Activated T-helper 17 cell treated with anti-CD3 and anti-CD28 coated beads, Interleukin-2, amount 50 U/mL, for 72 hours (primary cell): ENCODE measurements at regions not wholly inside any gene's neighbourhood (a gene's known extent, or its start where the extent isn't known, plus 50 kb on each side); places are given as distances from the start of the nearest gene placed in this dataset.
"Not testable (repeated sequence)": the region's sequence is repeated elsewhere in the genome, so short reads cannot be mapped to it uniquely, and the experiment has no call there.

Source experiments
- ATAC-seq: fragments of 150-1000 bp; cut with Tn5 transposase; replicated peaks from 2 replicates; pipeline ENCODE4 v1.10.0; 2021; ENCODE audit warnings: mild to moderate bottlenecking, moderate library complexity
- H3K27ac Mint-ChIP-seq: one replicate; pipeline ENCODE4 v1.8.0; 2022; ENCODE audit warnings: mixed read lengths
- H3K27me3 Mint-ChIP-seq: one replicate; pipeline ENCODE4 v1.8.0; 2022; ENCODE audit warnings: mixed read lengths
- H3K36me3 Mint-ChIP-seq: one replicate; pipeline ENCODE4 v1.8.0; 2022; ENCODE audit warnings: low read depth, mild to moderate bottlenecking, mixed read lengths
- H3K4me1 Mint-ChIP-seq: one replicate; pipeline ENCODE4 v1.8.0; 2022; ENCODE audit warnings: mixed read lengths
- H3K4me3 Mint-ChIP-seq: one replicate; pipeline ENCODE4 v1.8.0; 2022; ENCODE audit warnings: mild to moderate bottlenecking, mixed read lengths
- H3K9me3 Mint-ChIP-seq: one replicate; pipeline ENCODE4 v1.8.0; 2022; ENCODE audit warnings: mixed read lengths

DNA sequence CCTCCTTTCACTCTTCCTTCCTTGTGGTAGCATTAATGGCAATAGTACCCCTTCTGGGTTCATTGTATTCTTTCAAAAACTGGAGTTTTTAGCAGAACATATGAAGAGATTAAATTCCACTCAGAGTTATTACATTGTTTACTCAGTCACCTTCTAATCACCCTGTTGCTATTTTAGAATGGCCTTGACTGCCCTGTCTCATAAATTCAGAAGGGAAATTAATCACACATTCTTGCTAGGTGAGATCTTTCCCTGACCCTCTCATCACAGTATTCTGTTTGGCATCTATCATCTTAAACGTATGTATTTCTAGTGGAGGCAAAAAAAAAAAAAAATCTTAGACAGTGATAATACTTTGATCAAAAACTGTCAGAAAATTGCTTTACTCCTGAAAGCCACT, 760.4 kb downstream of the ADCYAP1 start:
- no peak overlapping the region for H3K27ac Mint-ChIP-seq
- no peaks in the 10 kb centered on the region for H3K36me3 Mint-ChIP-seq
- H3K4me3 Mint-ChIP-seq: no peak overlapping the region
- no peak for ATAC-seq
- H3K9me3 Mint-ChIP-seq: peaks cover 4% of the 10 kb centered on the region
- H3K27me3 Mint-ChIP-seq: no peaks in the 10 kb centered on the region
- H3K4me1 Mint-ChIP-seq: no peaks in the 10 kb centered on the region

DNA sequence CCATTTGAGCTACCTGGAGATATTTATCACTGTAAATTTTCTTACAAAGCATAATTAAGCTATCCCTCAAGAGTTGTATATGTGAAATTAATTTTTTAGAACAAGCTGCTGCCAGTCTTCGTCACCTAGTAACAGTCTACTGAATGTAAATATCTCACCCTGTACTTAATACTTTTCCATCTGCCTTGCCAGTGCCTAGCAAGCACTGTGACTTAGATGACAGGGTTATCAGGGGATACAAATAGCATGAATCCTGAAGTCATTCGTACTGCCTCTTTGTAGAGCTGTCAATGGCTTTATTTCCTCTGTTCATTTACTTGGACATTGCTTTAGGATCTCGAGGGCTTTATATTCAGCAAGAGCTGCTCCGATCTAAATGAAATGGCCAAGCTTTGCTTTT, 763.6 kb downstream of the ADCYAP1 start:
- Mint-ChIP-seq H3K36me3 (no peaks in the 10 kb centered on the region), H3K4me1 (no peaks in the 10 kb centered on the region), H3K9me3 (peaks cover 4% of the 10 kb centered on the region), H3K4me3 (no peak overlapping the region), H3K27ac (no peak overlapping the region), H3K27me3 (no peaks in the 10 kb centered on the region)
- ATAC-seq: no peak

DNA sequence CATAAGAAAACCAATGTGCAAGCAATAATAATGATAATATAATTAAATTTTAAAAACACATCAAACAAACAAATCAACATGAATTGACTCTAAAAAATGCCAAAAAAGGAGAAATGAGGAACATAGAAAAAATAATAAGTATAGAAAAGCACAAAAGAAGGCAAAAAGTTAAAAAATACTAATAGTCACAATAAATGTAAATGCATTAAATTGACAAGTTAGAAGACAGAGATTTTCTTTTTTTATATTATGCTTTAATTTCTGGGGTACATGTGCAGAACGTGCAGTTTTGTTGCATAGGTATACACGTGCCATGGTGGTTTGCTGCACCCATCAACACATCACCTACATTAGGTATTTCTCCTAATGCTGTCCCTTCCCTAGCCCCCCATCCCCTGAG, 767.0 kb downstream of the ADCYAP1 start:
- not testable (repeated sequence) for H3K4me1 Mint-ChIP-seq, H3K36me3 Mint-ChIP-seq, H3K9me3 Mint-ChIP-seq, H3K27me3 Mint-ChIP-seq, ATAC-seq, H3K4me3 Mint-ChIP-seq, H3K27ac Mint-ChIP-seq

DNA sequence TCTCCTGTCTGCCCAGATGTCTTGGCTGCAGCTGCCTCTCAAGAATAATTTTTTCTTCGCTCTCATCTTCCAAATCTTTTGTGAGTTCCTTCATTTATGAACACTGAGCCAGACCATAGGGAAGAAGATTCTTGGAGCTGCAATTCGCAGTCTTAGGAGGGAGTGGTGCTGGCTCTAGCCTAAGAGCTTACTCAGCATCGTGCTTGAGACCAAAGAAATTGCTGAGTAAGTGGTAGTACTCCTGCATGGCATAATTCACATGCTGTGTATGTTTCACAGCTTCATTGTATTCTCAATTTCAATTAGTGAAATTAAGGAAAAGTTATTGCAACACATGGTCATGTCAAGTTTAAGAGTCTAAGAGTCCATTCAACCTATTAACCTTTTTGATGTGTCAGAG, 771.7 kb downstream of the ADCYAP1 start:
- H3K9me3 Mint-ChIP-seq: peaks cover 3% of the 10 kb centered on the region
- no peaks in the 10 kb centered on the region for H3K4me1 Mint-ChIP-seq
- H3K27me3 Mint-ChIP-seq: no peaks in the 10 kb centered on the region
- H3K4me3 Mint-ChIP-seq: no peak overlapping the region
- no peak for ATAC-seq
- no peak overlapping the region for H3K27ac Mint-ChIP-seq
- H3K36me3 Mint-ChIP-seq: no peaks in the 10 kb centered on the region

DNA sequence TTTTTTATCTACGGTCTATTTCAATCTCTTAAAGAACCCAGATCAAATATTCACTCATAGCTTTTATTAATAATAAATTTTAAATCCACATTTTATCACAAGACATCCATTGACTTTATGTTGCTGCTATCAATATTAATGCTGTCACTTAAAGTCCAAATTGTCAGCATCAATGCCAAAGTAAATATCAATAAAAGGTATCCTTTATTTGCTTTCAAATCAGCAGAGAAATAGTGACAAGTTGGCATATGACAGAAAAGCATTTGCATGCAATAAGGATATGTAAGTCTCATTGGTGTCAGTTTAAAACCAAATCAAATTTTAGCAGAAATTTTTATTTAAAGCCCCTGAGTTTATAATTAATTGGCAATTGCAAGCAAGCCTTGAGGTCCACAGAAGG, 775.4 kb downstream of the ADCYAP1 start:
- H3K9me3 Mint-ChIP-seq: peaks cover 7% of the 10 kb centered on the region
- no peaks in the 10 kb centered on the region for H3K4me1 Mint-ChIP-seq
- H3K27ac Mint-ChIP-seq: no peak overlapping the region
- H3K36me3 Mint-ChIP-seq: no peaks in the 10 kb centered on the region
- H3K27me3 Mint-ChIP-seq: no peaks in the 10 kb centered on the region
- no peak overlapping the region for H3K4me3 Mint-ChIP-seq
- no peak for ATAC-seq

DNA sequence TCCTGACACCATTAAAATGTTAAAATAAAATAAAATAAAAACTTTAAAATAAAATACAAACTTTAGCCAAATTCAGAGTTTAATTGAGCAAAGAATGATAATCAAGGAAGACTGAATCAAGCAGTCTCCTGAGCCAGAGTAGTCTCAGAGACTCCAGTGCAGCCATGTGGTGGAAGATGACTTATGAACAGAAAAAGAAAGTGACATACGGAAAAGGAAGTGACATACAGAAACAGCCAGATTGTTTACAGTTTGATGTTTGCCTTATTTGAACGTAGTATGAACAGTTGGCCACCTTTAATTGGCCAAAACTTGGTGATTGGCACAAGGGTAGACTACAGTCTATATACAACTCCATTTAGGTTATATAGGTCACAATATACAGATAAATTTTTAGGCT, 787.2 kb downstream of the ADCYAP1 start:
- no peaks in the 10 kb centered on the region for H3K9me3 Mint-ChIP-seq
- no peak for ATAC-seq

DNA sequence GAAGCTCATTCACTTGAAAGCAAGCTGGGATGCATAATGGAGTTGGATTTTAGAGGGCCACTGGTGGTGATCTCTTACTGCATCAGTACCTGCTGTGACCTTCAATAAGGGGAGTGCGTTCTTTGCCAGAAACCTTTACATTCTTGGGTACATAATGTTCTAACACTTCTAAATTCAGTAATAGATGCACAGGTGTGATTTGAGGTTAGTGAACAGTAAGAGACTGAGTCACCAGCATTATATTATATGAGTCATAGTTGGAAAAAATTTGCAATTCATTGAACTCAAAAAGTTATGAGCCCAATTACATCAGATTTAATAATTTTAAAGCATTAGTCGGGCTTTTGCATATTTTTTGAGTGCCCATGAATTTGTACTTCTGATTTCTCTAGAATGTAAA, 803.3 kb downstream of the ADCYAP1 start:
- no peak for ATAC-seq
- Mint-ChIP-seq H3K9me3 (no peaks in the 10 kb centered on the region), H3K4me3 (no peak overlapping the region), H3K4me1 (no peaks in the 10 kb centered on the region), H3K36me3 (no peaks in the 10 kb centered on the region), H3K27ac (no peak overlapping the region), H3K27me3 (no peaks in the 10 kb centered on the region)

More for the DNA sequence above, 787.2 kb downstream of the ADCYAP1 start:
- H3K4me3 Mint-ChIP-seq: no peak overlapping the region
- H3K36me3 Mint-ChIP-seq: no peaks in the 10 kb centered on the region
- no peaks in the 10 kb centered on the region for H3K4me1 Mint-ChIP-seq
- H3K27ac Mint-ChIP-seq: no peak overlapping the region
- no peaks in the 10 kb centered on the region for H3K27me3 Mint-ChIP-seq

DNA sequence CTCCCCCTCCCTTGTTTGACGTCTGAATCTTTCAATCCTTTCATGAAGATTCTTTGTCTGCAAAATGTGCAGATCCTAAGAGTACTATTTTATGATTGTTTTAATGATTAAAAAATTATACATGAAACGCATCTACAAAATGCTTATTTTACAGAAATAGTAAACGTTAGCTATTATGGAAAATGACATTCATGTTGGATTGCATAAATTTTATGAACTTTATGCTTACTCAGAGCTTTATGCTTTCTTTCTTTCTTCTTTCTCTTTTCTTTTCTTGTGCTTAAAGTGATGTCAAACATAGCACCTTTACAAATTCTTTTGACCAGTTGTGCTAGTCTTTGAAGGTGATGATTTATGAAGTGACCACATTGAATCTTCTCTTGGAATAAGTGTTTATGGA, 805.4 kb downstream of the ADCYAP1 start:
- H3K9me3 Mint-ChIP-seq: no peaks in the 10 kb centered on the region
- no peaks in the 10 kb centered on the region for H3K27me3 Mint-ChIP-seq
- H3K36me3 Mint-ChIP-seq: no peaks in the 10 kb centered on the region
- no peaks in the 10 kb centered on the region for H3K4me1 Mint-ChIP-seq
- ATAC-seq: no peak
- no peak overlapping the region for H3K4me3 Mint-ChIP-seq
- H3K27ac Mint-ChIP-seq: no peak overlapping the region

DNA sequence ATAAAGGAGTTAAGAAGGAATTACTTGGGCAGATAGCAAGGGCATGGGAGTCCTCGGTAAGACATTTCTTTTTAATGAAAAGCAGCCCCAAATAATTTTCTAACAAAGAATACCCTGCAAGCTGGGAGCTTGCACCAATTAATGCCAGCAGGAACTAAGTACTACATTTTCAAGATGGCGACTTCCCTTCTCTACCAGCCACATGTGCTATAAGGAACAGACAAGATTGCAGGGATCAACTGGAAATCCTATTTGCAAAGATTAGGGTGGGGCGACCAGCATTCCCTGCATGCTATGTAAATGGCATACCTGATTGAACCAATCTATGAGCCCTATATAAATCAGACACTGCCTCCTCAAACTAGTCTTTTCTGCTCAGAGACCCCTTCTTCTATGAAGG, 827.5 kb downstream of the ADCYAP1 start:
- no peaks in the 10 kb centered on the region for H3K36me3 Mint-ChIP-seq
- no peak for ATAC-seq
- H3K4me3 Mint-ChIP-seq: no peak overlapping the region
- no peaks in the 10 kb centered on the region for H3K27me3 Mint-ChIP-seq
- peaks cover 3% of the 10 kb centered on the region for H3K9me3 Mint-ChIP-seq
- no peaks in the 10 kb centered on the region for H3K4me1 Mint-ChIP-seq
- no peak overlapping the region for H3K27ac Mint-ChIP-seq

DNA sequence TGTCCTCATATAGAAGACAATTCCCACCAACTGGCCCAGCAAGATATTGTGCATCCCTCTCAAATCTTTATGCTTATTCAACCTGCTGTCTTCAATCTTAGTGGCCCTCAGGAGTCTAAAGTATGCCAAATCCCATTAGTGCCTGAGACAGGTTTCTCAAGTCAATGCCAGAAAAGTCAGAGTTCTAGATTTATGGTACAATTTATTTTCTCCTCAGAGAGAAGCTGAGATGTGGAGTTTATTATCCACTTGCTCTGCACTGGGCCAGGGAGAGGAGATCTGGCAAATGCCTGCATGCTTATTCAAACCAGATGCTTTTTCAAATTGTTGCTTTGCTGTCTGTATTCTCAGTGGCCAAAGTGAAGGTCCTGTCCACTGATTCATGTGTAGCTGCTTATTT, 825.2 kb downstream of the METTL4 start:
- Mint-ChIP-seq H3K4me3 (no peak overlapping the region), H3K27me3 (peaks cover 5% of the 10 kb centered on the region), H3K9me3 (no peaks in the 10 kb centered on the region), H3K27ac (no peak overlapping the region), H3K4me1 (no peaks in the 10 kb centered on the region), H3K36me3 (no peaks in the 10 kb centered on the region)
- no peak for ATAC-seq

DNA sequence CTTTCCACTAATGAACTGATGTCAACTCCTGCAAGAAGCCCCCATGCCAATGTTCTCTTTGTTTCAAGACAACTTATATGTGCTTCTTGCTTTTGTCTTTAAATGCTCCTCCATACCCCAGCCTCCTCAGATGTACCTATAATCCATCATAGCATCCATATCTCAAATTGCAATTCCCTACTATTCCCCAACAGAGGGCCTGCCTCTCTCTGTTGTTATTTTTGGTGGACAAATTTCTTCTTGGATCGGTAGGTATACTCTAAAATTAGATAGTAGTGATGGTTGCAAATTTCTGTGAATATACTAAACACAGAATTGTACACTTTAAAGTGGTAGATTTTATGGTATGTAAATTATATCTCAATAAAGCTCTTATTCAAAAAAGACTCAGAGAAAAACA, 820.1 kb downstream of the METTL4 start:
- no peaks in the 10 kb centered on the region for H3K4me1 Mint-ChIP-seq
- H3K27me3 Mint-ChIP-seq: peaks cover 5% of the 10 kb centered on the region
- no peak overlapping the region for H3K27ac Mint-ChIP-seq
- no peak overlapping the region for H3K4me3 Mint-ChIP-seq
- H3K9me3 Mint-ChIP-seq: peaks cover 5% of the 10 kb centered on the region
- no peaks in the 10 kb centered on the region for H3K36me3 Mint-ChIP-seq
- no peak for ATAC-seq

DNA sequence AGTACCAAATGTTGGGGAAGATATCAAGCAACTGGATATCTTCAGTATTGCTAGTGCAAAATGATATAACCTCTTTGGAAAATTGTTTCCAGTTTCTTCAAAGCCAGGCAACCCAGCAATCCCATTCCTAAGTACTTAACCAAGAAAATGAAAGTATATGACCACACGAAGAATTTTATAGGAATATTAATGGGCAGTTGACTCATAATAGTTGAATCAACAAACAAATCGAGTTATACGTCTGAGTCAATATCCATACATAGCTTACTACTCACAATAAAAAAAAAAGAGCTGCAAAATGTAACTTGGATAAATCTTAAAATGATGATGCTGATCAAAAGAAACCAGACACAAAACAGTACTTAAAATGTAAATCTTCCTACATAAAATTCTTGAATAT, 810.4 kb downstream of the METTL4 start:
- Mint-ChIP-seq H3K4me3 (no peak overlapping the region), H3K4me1 (no peaks in the 10 kb centered on the region), H3K27ac (no peak overlapping the region), H3K36me3 (no peaks in the 10 kb centered on the region), H3K27me3 (no peaks in the 10 kb centered on the region), H3K9me3 (peaks cover 2% of the 10 kb centered on the region)
- ATAC-seq: no peak

DNA sequence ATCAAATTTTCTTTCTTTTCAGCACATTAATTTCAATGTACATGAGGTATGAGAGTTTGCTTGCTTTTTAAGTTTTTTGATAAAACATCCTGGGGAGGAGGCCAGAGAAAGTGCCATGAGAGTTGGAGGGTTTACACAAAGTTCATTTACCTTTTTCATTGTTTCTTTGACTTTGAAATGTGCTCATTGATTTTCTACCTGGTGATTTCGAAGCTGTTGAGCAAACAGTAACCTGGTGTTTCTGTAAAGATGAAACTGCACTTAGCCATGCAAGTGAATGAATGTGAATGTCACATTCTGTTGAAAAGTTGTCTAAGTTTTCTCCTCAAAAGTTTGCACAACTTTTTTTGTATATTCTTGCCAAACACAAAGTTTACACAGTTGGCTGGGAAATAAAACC, 797.0 kb downstream of the METTL4 start:
- no peaks in the 10 kb centered on the region for H3K4me1 Mint-ChIP-seq
- no peaks in the 10 kb centered on the region for H3K27me3 Mint-ChIP-seq
- no peak overlapping the region for H3K4me3 Mint-ChIP-seq
- no peak for ATAC-seq
- no peak overlapping the region for H3K27ac Mint-ChIP-seq
- H3K36me3 Mint-ChIP-seq: no peaks in the 10 kb centered on the region
- no peaks in the 10 kb centered on the region for H3K9me3 Mint-ChIP-seq

DNA sequence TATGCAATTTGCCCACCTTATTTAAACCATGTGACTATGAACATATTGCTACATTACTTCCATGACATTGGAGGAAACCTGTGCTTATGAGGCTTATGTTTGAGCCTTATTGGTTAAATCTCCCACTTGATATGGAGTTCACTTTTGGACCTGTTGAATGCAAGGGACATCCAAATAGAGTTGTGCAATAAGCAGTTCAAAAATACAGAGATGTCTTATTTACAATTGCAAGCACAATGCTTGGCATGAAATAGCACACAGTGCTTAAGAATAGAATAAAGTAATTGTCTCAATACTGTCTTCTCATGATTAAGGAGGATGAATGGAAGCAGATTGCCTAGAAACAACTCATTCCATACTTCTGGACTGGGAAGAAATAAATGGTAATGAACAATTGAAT, 793.5 kb downstream of the METTL4 start:
- Mint-ChIP-seq H3K36me3 (no peaks in the 10 kb centered on the region), H3K4me3 (no peak overlapping the region), H3K9me3 (no peaks in the 10 kb centered on the region), H3K27ac (no peak overlapping the region), H3K27me3 (no peaks in the 10 kb centered on the region), H3K4me1 (no peaks in the 10 kb centered on the region)
- no peak for ATAC-seq

DNA sequence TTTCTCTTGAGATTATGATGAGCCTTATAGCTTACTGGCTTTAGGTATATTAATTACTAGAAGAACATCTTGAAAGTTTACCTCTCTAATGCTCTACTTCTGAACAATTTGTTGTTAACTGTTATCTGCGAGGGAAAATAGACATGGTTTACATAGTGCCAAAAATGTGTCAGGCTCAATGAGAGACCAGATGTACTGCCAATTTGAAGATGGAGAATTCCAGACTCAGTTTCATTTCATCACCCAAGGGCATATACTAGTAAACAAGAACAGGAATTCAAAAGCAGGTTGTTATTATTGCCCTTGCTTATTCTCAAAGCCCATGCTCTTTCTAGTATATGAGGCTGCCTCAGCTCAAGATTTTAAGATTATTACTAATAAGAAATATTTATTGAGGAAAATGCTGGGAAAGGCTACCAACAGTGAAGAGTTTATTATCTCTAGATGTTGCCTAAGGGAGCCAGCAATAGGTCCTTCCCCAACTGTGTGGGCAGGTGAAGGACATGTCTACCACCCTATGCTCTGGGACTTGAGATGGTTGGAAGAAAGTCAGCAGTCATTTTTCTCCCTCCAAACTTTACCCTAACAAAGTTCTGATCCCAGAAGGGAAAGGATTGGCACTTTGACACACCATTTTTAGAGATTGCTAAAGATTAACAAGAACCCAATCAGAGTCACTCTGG, 792.7 kb downstream of the METTL4 start:
- Mint-ChIP-seq H3K36me3 (no peaks in the 10 kb centered on the region), H3K4me3 (no peak overlapping the region), H3K4me1 (no peaks in the 10 kb centered on the region), H3K27ac (no peak overlapping the region), H3K9me3 (no peaks in the 10 kb centered on the region), H3K27me3 (no peaks in the 10 kb centered on the region)
- no peak for ATAC-seq

DNA sequence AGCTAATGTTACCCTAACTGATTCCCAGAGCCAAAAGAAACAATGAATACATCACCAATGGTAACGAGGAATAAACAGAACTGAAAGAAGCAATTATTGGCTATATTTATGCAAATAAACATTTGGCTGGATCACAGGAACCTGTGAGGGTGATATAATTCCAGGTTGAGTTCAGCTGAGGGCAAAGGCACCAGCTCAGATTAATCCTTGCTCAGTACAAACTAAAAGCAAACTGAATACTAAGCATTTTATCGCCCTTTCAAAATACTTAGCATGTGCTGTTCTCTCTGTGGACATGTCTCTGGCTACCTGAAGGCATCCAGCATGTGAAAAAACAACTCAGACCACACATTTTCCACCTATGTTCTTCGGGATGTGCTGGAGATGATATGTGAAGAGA, 791.7 kb downstream of the METTL4 start:
- H3K36me3 Mint-ChIP-seq: no peaks in the 10 kb centered on the region
- no peaks in the 10 kb centered on the region for H3K4me1 Mint-ChIP-seq
- ATAC-seq: no peak
- peaks cover under 1% of the 10 kb centered on the region for H3K9me3 Mint-ChIP-seq
- no peak overlapping the region for H3K27ac Mint-ChIP-seq
- no peak overlapping the region for H3K4me3 Mint-ChIP-seq
- H3K27me3 Mint-ChIP-seq: no peaks in the 10 kb centered on the region
